ENCODE measurements at regions not wholly inside any gene's neighbourhood (a gene's known extent, or its start where the extent isn't known, plus 50 kb on each side); places are given as distances from the start of the nearest gene placed in this dataset.
"Not testable (repeated sequence)": the region's sequence is repeated elsewhere in the genome, so short reads cannot be mapped to it uniquely, and the experiment has no call there.

DNA sequence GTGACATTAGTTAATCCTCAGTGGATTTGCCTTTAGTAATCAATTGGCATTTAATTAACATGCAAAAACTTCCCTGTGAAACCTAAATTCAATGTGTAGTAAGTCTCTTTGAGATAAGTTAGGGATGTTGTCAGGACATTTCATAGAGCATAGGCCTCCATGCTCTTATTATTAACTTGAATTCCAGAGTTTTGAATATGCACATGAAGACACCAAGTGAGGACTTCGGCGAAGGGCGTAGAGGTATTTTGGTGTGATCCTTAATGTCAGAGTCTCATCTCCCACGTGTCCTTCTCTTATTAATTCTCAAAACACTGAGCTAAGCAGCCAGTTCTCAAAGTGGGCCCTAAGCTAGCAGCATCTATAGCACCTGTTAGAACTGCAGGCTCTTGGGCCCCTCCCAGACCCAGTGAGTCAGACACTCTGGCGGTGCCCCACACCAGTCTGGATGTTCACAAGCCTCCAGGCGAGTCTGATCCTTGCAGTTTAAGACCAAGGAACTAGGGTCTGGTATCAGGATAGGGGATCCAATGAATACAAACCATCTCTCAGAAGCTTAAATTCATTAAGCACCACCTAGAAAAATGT is 292.1 kb downstream of the QKI start:
- peak; percentile 79 for DNase-seq

DNA sequence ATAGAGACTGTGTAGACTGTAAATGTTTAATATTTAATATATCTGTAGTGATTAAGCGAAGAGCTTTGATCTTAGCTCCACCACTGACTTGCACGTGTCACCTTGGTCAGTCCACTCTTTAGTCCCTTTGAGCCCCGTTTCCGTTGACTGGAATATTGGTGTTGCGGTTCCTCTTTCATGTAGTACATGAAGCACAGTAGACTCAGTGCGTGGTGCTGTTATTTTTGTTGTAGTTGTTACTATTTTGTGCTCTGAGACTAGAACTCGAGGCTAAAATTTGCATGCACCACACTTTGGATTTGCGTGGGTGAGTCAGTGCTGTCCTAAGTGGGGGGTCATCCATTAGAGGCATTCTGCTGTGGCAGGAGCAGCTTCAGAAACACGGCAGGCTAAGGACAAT is 291.4 kb downstream of the QKI start:
- no peak for DNase-seq

DNA sequence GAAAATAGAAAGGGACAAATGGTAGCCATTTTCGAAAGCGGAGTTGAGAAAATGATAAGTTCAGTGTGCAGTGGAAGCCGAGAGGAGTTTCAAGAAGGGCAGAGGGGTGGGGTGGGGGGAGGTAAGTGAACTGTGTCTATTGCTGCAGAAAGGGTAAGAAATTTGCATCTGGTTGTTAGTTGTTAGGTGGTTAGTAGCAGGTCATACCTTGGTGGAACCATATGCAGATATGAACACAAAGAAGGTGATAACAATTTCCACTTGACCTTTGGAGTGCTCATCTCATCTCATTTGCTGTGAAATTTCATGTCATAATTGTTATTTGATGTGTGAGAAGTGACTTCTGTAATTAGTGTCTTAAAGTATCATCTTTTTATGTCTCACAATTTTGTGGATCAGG is 288.2 kb downstream of the QKI start:
- no peak for DNase-seq

DNA sequence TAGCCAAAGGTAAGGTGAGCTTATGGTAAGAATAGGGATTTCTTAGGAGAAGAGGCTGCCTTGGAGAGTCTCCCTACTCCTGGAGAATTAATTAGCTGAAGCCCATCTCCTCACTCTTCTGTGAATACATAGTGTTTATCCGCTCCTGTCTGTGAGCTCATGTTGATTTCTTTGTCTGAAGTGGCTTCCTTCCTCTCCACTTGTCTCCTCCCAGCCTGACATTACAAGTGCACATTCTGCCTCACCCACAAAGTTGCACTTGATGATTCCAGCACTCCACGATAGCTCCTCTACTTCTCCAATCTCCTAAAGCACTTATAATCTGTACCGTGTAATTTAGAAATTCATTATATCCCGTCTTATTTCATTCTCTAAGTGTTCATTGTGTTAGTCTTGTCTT is 287.2 kb downstream of the QKI start:
- no peak for DNase-seq

DNA sequence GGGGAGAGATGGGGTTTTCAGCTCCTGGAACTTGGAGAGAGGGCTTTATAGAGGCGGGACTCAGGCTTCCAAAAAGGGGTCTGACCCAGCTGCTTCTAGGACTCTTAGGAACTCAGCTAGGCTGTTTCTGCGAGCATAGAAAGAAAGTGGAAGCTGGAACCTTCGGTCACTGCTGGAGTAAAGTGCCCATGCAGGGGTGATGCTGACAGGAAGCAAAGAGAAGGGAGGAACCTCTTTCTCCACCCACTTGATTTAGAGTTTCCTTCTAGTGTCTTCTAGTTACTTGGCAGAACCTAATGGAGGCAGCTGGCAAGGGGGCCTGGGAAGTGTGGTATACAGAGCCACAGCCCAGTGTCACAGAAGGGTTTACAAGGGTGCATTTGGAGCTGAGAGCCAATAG is 283.6 kb downstream of the QKI start:
- no peak for DNase-seq

DNA sequence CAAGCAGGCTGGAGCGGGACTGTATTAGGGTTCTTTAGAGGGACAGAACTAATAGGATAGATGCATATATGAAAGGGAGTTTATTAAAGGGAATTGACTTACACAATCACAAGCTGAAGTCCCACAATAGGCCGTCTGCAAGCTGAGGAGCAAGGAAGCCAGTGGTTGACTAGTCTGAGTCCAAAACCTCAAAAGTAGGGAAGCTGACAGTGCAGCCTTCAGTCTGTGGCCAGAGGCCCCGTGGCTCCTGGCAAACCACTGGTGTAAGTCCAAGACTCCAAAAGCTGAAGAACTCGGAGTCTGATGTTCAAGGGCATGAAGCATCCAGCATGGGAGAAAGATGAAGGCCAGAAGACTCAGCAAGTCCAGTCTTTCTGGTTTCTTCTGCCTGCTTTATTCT is 281.8 kb downstream of the QKI start:
- DNase-seq: not testable (repeated sequence)

DNA sequence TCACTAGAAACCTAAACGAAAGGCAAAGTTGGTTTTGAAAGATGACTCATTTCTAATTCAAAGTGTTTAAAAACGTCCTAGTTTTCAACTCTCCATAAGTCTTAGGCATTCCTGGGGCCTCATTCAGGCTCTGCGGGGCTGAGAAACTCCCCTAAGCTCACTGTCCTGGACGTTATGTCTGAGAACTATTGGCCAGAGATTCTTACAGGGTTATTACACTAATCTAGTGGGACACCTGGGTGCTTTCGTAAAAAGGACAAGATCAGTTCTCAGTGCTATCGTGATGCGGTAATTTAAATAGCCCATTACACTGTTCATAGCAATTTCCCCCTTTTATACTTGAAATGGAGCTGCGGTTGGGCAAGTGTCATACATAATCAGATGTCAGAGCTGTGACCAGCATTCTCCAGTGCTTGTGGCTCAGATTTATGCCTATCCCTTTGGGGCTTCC is 280.9 kb downstream of the QKI start:
- DNase-seq: no peak

DNA sequence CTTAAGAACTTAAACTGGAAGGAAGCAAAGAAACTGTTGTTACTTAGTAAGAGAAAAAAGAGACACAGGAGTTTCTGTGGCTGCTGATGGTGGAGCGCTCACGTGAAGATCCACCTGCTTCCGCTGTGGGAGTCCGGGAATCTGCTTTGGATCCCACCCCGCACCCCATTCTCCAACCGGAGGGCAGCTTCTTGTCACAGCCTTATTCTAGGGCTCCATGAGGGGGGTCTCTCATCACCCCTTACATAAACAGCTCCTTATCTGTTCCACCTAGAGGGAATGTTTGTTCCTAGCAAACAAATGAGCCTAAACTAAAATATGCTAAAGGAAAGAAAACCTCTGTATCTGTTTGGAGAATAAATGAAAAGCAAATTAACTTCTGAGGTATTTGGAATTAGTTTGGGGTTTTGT is 280.5 kb downstream of the QKI start:
- no peak for DNase-seq

DNA sequence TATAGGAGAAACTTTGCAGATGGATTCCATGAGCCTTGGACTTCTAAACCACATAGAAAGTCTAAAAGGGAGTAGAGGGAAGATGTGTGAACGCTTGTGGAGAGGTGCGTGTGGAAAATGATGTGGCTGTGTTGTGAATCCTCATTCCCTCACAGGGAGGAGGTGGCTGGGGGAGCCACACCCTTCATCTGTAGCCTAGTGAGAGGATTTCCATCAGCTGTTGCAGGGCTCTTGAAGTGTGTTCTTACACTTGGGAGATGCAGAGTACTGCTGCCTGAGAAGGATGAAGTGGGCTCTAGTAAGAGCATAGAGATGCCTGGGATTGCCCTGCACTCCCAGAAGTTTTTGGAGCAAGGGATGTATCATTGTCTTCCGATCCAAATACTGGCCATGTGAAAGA is 279.6 kb downstream of the QKI start:
- DNase-seq: no peak

DNA sequence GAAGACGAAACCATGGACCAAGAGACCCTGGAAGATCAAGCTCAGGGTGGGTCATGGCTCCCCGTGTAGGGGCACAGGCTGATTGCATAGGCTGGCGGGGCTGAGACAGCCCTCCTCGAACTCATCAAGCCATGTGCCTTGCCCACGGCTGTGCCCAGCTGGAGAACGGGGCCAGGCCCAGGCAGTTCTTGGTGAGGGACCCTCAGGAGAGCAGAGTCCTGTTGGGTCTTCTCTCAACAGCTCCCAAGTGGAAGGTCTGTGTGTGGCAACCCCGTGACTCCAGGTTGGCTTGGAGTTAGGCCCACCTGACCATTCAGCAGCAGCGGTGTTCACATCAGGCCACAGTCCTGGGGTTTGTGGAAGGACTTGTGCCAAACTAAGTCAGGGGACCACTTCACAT is 276.5 kb downstream of the QKI start:
- DNase-seq: no peak

DNA sequence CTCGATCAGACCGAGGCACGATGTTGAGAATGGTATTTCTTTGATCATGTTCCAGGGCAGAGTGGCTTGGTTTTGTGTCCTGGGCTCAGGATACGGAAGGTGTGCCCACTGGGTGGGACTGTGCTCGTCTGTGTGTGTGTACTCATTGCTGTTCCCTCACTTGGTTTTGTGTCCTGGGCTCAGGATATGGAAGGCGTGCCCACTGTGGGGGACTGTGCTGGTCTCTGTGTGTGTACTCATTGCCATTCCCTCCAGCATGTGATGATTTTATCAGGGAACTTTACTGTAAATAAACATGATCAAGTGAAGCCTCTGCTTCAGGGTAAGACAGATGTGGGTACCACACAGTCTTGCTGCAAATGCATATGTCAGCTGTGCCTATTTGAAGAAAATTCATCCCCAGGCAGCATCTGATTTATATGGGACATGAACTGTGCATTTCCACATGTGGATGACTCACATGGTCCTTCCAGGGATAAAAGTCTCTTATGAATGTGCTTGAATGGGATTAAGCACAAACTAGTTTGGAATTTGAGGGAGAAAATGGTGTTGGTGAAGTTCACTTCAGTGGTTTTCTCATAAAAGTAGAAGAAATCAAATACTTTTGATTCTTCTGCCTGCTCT is 274.3 kb downstream of the QKI start:
- DNase-seq: peak; percentile 11

DNA sequence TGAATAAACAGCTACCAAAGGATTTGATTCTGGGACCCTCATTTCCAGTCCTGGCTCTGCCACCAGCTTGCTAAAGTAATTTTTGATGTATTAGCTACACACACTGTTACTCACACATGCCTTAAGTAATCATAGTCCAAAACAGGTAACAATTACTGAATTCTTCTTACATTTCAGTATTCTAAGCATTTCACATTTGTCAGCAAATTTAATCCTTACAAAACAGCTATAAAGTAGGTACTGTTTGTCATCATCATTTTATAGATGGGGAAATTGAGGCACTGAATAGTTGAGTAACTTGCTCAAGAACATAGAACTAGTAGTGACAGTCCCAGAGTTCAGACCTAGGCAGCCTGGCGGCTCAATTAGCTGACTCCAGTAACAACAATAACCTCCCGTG is 272.6 kb downstream of the QKI start:
- no peak for DNase-seq

DNA sequence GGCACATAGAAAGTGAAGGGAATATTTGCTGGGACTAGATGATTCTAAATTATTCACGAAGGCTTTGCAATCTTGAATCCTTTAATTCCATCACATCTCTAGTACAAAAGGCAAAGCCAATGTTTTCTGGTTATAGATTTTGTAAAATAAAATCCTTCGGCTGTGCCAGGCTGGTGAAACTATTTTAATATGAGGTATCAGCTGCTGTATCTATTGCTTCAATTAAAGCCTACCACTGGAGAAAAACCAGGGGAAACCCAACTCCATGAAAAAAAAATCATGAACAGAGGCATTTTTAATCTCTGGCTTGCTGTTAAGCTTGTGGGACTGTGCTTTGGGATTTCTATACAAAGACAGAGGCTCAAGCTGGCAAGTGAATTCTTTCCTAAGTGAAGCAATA is 271.8 kb downstream of the QKI start:
- no peak for DNase-seq

DNA sequence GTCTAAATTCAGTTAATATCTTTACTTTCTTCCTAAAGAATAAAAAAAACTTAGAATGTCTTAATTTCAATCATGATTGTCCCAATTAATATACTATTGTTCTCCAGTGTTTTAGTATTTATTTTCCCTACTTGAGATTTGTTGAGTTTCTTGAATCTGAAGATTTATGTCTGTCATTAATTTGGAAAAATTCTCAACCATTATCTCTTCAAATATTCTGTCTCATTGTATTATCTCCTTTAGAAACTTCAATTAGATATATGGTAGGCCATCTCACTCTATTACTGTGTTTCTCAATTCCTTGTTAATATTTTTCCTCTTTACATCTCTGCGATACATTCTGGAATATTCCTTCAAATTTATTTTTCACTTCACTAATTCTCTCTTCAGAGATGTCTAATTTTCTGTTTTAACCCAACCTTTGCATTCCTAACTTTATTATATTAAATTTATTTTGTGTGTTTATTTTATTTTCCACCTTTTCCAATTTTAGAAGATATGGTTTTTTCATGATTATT is 268.6 kb downstream of the QKI start:
- DNase-seq: no peak

DNA sequence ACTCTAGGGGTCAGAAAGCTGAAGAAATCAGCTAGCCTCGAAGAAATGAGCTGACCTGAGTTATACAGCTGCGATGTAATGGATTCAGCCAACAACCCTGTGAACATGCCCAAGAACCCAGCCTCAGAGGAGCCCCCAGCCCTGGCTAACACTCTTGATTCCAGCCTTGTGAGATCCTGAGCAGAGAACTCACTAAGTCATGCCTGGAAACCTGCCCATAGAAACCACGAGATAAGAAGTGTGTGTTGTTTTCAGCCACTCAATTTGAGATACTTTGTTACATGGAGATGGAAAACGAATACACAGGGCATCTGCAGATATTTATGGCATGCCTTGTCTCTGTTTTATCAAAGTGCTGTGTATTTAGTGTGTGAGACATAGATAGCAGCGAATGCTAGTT is 265.2 kb downstream of the QKI start:
- no peak for DNase-seq

DNA sequence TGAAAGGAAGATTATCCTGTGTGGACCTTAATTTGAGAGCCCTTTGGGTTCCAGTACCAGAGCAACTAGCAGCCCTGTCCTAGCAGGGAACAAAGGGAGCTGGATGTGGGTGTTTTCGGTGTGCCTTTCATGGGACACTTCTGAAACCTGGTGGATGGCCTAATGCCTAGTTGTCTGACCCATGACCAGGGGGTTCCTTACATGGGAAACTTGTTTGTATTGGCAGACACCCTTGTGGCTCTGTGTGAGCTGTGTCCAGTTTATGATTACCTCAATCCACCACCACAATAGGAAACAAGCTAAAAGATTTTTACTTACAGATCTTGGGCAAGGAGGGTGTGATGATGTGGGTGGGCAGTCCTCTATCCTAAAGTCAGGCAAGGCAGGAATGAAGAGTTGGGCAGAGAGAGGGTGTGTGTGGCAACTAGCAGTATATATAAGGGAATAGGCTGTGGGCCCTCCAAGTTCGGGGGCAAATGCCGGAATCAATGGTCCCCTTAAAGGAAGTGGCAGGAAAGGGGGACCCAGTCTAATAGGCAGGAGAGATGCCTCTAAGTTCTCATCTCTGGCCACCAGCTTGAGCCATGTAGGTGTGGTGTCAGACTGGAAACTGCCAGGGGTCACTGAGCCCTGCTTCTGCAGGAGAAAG is 264.6 kb downstream of the QKI start:
- DNase-seq: no peak

DNA sequence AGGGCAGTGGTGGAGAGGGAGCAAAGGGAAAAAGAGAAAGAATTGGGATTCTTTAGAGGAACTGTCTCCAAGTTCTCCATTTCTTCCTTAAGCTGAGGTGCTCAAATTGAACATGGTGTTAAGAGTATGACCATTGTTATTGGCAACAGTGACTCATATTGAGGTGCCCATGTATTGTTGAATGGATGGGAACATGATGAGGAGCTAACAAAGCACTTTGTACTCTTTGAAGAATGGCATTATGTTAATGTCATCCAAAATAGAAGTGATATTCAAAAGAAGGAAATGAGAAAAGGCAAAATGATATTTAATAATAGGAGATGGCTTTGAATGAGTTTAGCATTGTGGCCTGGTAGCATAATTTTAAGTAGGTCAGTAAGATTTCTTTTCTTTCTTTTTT is 261.1 kb downstream of the QKI start:
- no peak for DNase-seq

DNA sequence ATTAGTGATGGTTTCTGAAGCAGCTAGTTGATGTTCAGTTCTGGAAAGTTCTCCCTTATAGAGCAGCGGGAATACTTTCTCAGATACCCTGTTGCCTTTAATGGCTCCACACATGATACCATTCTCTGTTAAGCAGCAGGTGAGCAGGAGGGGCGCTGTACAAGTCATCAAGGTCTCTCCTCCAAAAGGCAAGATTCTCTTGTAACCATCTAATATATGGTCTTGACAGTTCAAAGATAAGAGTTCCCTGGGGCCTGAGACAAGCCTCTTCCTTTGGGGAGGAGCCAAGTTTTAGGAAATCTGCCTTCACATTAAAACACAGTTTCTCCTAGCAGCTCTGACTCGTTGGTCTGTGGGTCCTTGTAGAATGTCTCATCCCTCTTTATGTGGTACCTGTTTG is 258.2 kb downstream of the QKI start:
- no peak for DNase-seq

DNA sequence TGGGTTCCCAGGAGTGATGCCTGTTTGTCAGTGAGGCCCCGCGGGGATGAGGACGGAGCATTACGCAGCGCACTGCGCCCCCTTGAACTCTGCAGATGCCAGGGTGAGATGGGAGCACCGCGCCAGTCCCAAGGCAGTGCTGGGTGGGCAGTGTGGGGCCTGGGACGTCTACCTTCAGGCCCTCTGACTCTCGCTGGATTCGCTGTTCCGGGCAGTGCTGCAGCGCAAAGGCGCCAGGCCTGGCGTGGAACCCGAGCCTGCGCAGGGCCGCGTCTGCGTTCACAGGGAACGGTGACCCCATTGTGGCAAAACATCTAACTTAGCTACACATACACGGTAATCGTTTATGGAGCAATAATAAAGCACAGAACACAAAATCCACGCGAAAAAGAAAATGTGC is 257.3 kb downstream of the QKI start:
- DNase-seq: no peak

DNA sequence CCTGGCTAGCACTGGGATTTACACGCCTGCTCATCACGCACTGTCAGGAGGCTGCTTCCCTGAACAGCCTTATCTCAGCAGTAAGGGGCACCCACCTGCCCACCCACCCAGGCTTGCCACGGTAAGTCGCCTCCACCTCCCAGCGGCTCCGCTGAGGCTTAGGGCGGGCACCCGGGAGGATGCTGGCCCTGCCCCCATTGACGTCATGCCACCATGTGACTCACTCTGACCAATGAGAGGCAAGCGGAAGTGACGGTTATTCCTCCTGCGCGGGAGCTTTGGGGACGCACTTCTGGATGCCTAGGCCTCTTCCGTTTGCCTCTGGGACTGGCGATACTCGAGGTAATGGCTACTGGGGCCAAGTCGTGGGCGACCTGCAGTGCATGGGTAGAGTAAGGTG is 256.8 kb downstream of the QKI start:
- DNase-seq: no peak

DNA sequence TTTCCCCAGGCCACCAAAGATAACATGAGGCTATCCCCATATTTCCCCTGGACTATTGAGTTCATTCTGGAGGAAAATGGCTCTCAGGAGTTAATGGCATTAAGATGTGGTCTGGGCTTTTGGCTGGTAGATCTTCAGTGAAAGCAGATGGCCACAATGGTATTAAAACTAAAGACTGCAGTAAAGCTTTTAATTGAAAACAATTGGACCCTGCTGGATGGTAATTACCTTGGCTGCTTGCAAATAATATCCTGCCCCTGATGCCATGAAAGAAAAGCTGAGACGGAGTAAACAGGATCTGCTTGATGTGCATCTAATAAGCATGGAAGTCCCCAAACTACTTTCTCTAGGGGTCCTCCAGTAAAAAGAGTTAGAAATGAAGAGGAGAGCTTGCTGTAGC is 255.8 kb downstream of the QKI start:
- no peak for DNase-seq

DNA sequence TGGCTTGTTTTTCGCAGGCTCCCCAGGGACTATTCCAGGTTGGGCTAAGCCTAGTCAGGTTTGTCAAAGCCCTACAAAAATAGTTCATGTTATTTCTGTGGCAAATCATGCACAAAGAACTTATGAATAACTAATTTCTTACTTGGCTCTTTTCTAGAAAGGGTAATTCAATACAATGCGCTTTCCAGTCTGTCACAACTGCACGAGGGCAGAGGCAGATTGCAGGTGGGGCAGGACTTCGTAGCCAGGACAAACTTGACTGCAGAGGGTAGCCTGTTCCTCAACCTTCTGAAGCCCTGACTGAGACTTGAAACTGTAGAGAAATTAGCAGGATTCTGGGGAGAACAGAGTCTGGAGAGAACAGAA is 253.5 kb downstream of the QKI start:
- DNase-seq: no peak

DNA sequence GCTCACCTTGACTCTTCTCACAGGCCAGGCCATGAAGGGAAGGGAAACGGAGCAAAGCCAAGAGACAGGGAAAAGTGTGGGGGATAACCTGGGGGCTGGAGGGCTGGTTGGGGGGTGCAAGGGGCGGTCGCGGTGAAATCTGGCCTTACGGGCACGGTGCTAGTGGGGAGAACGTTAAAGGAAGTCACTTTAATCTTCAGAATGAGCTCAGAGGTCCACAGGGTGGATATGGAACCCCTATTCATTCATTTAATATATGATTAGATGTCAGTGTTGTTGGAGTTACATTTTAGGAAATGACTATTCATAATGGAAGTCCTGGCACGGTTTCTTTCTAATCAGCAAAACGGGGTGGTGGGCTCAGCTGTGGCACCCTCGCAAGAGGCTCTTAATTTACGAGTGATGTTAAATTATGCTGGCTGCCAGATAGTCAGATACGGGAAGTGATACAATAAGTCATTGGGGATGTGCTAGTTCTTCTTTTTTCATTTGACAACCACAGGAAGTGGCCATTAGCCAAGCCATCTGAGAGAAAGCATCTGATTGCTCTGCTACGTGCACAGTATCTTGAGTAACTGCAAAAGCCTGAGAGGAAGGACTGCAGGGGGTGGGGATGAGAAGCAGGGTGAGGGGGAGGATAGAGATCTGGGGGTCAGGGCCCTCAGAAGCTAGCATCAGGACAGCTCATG is 253.0 kb downstream of the QKI start:
- no peak for DNase-seq

DNA sequence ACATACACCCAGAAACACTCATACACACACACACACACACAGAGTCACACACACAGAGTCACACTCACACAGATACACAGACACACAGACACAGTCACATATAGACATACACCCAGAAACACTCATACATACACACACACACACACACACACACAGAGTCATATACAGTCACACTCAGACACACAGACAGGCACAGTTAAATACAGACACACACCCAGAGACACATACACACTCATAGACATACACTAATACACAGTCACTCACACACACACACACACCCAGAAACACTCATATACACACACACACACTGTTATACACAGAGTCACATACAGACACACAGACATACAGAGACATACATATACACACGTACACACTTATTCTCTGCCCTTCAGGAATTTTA is 250.9 kb downstream of the QKI start:
- DNase-seq: no peak

Data from islet precursor cell (in vitro differentiated cells).